Renal cortical epithelial cell (primary cell): ENCODE measurements at regions not wholly inside any gene's neighbourhood (a gene's known extent, or its start where the extent isn't known, plus 50 kb on each side); places are given as distances from the start of the nearest gene placed in this dataset.
A peak's percentile ranks its signal among the peaks of the same experiment; 100 is the strongest.

ENCODE experiments used
- DNase-seq: peaks from one replicate; pipeline ENCODE4 v3.0.0-alpha.2; 2011; ENCODE audit warnings: low read depth

DNA sequence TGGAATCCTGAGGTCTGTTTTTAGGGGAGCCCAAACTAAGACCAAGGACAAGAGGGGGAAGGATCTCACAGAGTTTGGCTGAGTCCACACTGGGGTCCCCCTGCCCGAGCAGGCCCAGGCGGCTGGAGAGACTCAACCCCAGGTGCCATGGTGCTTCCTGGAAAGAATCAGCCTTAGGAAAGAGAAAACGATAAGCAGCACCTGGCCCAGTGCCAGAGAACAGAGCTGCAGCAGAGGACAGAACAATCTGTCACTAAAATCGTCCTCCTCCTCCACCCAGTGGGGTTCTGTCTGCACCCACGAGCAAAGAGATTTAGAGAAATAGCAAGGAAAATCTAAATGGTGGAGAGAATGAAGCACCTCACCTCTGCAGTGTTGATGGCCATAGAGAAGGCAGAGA lies 470.5 kb downstream of the BCOR start:
- no peak for DNase-seq

DNA sequence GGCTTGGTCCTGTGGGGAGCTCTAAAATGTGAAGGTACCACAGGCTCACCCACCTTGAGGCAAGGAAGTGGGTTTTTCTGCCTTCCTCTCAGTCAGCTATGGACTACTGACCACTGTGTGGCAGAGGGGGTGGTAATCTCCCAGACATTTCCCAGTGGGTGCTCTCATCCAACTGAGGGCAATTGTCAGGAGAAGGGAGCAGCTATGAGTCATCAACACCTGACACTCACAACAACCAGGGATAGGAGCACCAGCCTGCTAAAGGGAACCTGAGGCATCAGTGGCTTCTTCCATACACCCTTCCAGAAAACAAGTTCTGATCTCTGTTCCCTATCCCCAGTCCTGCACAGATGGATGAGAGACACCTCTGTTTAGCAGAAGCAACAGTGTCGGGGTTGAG lies 468.8 kb downstream of the BCOR start:
- peak; percentile 58 for DNase-seq

DNA sequence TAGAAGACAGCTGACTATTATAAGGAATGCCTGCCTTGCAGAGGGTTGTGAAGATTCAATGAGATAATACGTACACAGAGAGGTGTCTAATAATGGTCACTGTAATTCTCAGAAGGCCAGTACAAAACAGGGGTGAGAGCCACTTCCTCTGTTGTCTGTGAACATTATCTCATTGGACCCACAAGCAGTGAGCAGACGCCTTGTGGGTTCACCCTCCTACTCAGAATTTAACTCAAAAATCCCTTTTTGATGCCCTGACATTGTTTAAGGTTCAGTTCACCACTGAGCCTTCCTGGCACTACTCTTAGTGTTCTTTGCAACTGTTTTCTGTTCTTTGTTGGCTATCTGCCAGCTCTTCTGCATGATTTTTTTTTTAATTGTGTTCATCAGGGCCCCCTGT lies 467.4 kb downstream of the BCOR start:
- DNase-seq, result no peak

DNA sequence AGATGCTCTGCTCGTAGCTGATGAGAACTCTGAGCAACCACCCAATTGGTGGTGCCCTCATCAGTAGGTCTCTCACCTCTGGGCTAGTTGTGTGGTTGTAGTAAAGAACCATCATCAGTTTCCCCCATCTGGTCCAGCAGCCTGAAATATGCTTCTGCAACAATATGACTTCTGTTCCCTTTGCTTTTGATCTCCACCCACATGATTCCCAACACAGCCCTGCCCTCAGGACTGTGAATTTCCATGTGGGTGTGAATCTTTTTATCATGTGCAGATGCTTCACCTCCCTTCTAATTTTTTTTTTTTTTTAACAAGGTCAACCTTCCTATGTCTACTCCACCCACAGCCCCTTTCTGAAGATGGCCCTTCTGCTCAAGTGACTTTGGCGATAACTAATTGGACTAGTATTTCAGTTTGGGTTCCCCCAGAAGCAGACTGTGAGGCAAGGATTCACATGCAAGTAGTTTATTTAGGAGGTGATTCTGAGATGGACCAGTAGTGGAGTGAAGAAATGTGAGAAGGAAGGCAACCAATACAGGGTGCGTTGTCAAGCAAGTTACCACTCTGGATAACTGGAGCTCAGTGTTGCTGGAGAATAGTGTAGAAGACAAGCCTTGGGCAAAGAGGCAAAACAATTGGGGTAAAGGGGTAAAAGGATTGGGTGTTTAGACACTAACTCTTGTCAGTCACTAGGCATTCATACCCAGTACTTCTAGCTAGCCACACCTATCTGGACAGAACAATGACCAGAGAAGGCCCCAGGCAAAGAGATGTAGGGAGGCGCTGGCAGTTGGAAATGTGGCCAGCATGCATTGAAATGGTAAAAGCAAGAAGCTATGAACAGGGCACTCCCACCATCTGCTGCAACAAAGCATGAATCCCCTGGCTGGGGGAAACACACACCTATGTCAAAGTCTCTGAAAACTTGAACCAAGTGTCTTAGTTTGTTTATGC lies 466.2 kb downstream of the BCOR start:
- DNase-seq, result no peak

DNA sequence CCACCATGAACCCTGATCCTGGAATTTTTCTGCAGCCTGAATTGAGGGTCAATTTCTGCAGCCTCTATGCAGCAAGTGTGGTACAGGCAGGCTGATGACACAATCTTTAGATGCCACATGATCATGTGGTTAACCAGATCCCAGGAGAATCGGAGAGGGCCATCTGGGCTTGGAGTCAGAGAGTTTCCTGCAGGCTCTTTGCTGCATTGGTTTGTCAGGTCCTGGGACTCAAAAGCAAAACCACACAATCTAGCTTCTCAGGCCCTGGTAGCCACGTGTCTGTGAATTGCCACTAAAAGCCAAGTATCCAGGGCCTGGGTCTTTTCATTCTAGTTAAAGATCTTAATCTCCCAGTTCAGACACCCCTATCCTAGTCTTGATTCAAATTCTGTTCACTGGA lies 464.5 kb downstream of the BCOR start:
- DNase-seq, result peak; percentile 60

DNA sequence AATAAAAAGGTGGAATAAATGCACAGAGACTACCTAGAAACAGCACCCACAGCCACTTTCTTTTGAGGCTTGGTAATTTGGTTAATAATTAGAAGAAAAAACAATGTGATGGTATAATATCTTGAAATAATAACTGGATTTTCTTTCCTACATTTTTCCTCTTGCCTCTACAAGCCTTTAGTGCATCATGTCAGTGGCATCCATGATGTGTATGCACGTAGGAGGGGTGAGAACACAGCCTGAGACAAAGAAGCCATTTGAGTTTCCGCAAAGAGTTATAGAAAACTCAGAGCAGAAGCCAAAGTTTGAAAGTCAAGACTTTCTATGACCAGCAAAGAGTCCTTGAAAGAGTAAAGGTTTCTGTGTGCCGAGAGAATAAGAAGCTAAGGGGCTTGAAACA lies 461.3 kb downstream of the BCOR start:
- no peak for DNase-seq

DNA sequence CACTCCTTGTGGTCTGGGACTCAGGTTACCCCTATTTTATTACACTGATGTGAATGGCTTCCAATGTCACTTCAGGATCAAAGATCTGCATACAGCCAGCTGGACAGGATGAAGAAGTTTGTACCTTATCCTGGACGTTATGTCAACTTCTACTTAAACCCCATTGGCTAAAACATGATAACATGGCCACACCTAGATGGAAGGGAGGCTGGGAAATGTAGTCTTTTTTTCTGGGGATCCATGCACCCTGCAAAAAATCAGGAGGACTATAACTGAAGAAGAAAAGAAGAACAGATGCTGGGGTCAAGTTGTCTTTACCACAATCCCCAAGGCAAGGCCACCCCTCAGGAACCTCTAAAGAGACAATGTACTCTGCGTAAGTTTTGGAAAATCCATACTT lies 459.2 kb downstream of the BCOR start:
- DNase-seq, result no peak

DNA sequence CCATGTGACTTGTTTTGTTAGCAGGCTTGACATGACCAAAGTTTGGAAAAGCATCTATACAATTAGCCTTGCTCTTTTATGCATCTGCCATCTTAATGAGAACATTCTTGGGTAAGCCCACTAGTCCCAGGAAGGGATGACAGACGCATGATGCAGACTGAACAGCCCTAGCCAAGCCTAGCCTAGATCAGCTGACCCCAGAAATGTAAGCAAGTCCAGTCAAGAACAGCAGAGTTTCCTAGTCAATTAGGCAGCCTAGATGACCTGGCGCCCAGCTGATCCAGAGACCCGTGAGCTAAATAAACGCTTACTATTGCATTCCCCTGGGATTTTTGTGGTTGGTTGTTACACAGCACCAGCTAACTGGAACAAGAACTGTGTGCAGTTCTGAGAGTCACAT lies 457.9 kb downstream of the BCOR start:
- no peak for DNase-seq

DNA sequence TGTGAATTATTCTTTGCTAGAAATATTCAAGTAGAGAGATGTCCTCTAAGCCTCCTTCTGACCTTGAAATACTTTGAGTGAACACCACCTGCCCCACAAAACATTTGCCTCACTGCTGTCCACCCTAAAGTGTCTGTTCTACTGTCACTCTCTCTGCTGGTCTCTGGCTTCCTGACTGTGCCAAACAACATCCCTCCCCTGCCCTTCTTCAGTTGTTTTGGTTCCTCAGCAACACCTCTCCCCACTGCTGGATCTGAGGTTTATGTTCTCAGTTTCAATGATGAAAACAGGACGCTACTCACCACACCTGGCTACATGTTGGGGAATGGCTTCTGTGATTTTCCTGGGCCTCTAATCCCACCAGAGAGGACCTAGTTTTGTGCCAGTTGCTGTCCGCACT lies 456.9 kb downstream of the BCOR start:
- DNase-seq, result no peak

DNA sequence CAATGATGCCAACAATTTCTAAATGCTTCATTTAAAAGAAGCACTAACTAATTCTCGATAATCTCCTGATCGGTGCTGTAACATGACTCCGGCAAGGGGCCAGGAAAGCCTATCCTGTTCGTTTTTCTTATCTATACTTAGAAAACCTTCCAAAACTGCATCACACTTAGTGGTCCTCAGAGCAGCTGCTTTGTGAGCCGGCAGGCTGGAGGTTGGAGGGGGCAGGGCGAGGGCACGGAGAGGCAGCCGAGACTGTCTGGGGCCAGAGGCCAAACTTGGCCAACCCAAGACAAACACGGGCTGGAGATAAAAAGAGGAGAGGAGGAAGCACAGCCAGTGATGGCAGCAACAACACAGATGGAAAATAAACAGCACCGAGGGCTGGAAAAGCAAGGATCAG lies 455.7 kb downstream of the BCOR start:
- no peak for DNase-seq

DNA sequence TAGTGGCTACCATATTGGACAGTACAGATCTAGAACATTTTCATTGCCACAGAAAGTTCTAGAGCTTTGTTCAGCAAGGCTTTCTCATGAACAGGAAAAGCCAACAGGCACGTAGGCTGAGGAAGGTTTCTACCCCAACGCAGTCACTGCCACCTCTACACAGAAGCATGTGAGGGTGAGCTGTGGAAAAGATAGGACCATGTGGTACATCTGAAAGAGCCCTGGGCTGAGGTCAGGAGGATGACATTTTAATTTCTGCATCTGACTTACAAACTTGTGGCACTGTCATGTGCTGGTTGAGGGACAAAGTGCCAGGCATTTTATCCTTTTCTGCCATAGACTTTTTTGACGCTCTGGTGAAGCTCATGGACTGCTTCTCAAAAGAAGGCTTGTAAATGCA lies 454.2 kb downstream of the BCOR start:
- no peak for DNase-seq

DNA sequence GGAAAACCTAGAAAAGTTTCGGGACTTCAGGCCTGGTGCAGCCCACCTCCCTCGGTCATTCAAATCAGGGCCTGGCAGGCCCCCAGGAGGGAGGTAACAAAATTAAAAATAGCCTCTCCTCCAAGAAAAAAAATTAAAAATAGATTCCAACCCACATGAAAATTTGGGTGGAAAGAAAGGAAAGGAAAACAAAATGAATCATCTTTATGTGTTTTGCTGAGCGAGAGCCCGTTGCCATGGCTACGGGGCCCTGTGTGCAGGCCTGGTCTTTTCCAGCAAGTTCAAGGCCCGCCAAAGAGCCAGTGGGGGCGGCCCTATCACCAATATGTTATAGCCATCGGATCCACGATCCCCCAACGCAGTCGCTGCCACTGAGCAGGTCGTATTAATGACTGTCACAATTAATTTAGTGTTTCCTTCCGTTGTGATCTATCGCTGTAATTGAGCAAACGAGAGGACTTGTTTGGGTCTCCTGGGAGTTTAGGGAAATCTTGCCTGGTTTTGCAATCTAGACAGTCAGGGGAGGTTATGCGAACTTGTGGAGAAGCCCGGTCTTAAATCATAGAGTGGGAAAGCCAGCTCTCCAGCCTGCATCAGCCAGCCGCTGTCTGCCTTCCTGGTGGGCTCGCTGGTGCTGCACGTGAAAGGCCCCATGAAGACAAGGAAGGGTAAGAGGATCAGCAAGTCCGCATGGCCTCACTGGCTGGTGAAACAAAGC lies 452.4 kb downstream of the BCOR start:
- peak; percentile 19 for DNase-seq

DNA sequence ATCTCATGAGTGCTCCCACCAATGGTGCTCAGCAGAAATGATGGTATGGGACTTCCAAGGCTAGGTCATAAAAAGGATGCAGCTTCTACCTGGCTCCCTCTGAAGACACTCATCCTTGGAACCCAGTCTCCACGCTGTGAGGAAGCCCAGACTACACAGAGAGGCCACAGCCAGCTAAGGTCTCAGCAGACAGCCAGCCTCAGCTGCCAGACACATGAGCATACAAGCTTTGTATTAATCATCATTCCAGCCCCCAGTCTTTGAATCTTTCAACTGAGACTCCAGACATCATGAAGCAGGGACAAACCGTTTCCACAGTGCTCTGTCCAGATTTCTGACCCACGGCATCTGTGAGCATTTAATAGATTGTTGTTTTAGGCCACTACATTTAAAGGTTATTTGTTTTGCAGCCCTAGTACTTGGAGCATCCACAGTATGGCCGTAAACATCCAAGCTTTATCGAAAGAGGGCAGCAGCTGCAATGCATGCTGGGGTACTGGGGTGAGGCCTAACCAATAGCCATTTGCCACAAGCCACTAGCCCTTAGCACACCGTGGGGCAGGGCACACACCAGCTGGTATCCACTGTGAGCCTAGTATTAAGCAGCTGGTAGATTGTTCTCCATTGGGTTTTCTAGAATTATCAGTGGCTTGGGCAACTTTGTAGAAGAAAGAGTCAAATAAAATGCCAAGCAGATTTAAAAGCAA lies 449.1 kb downstream of the BCOR start:
- no peak for DNase-seq

DNA sequence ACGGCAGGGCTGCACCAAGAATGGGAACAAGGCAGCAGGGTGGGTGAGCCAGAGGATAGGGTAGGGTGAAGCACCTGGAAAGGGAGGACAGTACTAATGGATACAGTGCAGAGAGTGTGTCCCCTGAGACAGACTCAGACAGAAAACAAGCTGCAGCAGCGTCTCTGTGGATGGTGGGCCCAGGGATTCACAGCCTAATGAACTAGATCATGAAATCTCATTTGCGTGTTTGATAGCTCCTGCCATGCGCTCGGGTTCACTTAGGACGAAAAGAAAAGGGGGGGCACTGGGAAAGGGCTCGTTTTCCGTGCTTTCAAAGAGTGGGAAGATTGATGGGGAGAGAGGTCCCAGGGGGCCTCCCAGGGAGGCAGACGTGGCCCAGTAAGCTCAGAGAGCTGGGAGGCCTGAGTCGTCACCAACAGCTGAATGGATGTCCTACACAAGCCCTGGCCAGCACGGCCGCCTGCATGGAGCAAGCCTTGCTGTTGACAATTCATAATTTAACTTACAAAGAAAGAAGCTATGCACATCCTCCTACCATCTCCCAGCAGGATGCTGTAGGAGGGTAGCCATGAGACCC lies 446.9 kb downstream of the BCOR start:
- DNase-seq, result no peak

DNA sequence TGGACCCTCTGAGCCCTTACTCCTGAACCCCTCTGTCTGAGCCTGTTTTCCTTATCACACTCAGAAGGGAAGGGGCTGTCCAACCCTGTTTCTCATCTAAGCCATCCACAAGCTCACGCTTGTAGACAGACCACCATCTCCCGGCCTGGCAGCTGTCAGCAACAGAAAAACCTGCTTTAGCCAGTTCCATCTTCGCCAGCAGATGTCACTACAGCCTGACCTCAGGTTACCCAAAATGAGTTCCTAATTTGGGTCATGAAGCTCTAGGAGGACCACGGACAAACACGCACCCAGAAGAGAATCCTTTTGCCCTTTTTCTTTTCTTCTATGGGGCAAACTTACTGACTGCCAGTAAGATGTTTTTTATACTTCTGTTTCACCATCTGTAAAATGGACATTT lies 445.4 kb downstream of the BCOR start:
- no peak for DNase-seq

DNA sequence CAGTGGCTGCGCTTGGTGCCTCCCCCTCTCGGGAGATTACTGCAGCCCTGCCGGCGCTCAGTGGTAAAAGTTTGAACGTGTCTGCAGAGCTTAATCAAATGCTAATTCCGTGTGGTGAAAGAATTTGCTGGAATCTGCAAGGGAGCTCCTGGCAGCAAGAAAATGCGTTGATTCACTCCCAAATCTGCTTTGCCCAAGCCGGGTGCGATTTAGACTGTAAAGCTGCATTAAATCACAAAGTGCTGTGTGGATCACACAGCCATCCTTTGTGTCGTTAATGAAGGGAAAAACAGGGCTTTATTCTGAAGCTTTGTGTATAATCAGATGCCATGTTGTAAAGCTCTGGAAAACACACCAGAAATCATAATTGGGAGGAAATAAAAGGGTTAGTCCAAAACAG lies 444.1 kb downstream of the BCOR start:
- no peak for DNase-seq

DNA sequence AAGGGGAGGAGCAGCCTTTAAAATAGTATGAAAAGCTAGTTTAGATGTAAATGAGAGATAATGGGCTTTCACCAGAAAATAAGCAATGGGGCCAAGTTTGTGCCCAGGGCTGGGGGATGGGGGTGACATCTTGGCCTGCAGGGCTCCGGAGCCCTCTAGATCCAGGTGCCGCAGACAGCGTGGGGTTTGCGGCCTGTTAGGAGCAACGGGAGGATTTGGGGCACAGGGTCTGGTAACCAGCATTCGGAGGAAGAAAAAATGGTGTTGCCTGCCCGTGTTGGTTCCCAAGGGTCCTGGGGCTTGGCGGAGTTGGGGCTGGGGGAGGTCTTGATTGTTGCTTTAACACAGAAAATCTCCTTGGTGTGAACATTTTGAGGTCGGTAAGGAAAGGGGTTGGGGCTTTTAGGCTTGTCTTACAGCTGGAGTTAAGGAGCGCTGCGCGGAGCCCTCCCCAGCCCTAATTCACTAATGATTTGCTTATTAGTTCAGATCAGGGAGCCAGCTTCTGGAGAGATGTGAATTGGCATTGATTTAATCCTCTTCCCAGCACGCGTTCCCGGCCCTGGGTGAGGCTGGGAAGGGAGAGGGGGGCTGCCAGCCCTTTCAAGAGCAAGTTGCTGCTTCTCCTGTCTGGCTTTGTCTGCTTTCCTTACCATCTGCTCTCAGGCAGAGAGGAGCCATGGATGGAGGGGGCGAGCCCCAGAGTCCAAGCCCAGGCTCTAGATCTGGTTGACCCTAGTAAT lies 443.4 kb downstream of the BCOR start:
- no peak for DNase-seq

DNA sequence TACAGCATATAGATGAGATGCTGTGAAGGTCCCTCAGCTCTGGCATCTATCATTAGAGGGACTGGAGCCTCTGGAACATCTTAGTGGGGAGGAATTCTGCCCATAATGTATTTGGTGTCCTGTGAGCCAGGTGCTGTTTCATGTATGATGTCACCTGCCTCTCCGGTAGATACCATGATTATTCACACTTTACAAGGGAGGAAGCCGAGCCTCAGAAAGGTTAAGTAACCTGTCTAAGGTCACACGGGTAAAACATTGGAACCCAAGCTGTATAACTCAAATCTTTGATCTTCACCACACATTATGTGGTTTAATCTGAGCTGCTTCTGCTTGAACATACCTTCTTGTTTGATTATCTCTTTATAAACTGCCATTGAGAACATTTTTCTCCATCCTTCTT lies 442.8 kb downstream of the BCOR start:
- no peak for DNase-seq

DNA sequence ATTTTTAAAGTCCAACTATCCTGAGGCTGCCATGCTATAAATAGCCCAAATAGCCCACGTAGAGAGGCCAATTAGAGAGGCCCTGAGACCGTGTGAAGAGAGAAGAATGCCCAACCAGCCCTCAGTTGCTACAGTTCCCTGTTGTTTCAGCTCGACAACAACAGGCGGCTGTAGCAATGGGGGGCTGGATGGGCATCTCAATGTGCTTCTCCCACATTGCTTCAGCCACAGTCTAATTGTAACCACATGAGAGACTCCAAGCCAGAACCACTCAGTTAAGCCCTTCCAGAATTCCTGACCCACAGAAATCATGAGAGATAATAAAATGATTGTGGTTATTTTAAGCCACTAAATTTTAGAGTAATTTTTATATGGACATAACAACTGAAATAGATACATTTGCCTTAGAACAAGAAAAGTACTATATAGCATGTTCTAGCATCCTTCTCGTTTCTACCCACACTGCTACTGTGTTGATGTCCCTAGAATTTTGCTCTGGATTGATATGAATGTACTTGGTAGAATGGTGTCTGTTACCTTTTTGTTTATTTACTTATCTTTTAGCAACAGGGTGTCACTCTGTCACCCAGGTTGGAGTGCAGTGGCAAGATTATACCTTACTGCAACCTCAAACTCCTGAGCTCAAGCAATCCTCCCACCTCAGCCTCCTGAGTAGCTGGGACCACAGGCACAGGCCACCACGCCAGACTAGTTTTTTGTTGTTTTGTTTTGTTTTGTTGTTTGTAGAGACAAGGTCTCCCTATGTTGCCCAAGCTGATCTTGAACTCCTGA lies 436.4 kb downstream of the BCOR start:
- DNase-seq, result no peak

DNA sequence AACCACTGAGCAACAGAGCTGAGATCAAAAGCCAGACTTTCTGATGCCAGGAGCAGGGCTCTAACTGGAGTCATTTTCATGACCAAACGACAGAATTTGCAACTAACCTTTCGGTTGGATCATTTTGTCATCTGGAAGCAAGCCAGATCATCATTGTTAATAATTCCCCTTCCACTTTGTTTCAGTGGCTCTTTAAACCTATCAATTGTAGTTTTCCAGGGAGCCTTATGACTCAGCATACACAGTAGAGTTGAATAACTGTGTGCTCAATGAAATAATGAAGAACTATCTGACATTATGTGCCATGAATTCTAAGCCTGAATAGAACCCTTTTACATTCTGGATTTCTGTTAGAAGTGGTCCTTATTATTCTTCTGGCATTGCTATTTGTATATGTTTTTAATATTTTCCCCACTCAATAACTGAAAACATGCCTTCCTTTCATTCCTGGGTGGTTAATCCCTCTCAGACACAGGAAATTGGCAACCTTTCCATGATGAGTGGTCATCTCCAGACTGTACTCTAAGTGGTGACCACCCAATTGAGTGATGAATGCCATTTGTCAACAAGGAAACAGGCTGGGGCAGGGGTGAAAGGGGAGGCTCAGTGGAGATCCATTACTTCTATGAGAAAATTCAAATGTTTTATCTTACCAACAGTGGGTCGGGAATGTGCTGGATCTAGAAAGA lies 431.8 kb downstream of the BCOR start:
- DNase-seq, result peak; percentile 79
